ENCODE measurements at regions not wholly inside any gene's neighbourhood (a gene's known extent, or its start where the extent isn't known, plus 50 kb on each side); places are given as distances from the start of the nearest gene placed in this dataset.

DNA sequence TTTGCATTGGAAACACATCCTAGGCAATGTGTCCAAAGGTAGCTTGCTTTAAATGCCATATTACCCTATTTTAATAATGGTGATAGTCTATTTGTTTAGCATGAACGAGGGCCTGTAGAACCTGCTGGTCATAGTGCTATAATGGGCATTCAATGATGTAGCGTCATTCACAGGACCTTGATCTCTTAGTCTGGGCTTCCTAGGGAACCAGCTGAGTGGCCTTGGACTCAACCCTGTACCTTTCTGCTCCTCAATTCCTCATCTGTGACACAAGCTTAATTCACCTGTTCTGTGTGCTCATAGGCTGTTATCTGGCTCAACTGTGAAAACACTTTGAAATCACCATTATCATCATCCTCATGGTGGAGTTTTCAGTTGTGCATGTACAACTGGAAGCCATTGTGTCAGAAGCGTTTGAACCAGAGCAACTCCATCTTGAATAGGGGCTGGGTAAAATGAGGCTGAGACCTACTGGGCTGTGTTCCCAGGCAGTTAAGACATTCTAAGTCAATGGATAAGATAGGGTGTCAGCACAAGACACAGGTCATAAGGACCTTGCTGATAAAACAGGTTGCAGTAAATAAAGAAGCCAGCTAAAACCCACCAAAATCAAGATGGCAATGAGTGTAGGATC is 346.8 kb upstream of the KLF3 start:
- TF ChIP-seq POLR2A (IDR thresholded peaks at IDR 0.05) = no peak
- TF ChIP-seq, protein P1, sequence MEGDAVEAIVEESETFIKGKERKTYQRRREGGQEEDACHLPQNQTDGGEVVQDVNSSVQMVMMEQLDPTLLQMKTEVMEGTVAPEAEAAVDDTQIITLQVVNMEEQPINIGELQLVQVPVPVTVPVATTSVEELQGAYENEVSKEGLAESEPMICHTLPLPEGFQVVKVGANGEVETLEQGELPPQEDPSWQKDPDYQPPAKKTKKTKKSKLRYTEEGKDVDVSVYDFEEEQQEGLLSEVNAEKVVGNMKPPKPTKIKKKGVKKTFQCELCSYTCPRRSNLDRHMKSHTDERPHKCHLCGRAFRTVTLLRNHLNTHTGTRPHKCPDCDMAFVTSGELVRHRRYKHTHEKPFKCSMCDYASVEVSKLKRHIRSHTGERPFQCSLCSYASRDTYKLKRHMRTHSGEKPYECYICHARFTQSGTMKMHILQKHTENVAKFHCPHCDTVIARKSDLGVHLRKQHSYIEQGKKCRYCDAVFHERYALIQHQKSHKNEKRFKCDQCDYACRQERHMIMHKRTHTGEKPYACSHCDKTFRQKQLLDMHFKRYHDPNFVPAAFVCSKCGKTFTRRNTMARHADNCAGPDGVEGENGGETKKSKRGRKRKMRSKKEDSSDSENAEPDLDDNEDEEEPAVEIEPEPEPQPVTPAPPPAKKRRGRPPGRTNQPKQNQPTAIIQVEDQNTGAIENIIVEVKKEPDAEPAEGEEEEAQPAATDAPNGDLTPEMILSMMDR (IDR thresholded peaks at IDR 0.05) = no peak
